GM12892 (cell line): ENCODE measurements at regions not wholly inside any gene's neighbourhood (a gene's known extent, or its start where the extent isn't known, plus 50 kb on each side); places are given as distances from the start of the nearest gene placed in this dataset.

ENCODE experiments used
- POLR2A ChIP-seq: IDR thresholded peaks from 2 replicates; pipeline ENCODE4 v1.6.1; 2011; ENCODE audit warnings: low read depth, low read length, control low read depth
- POLR2AphosphoS5 ChIP-seq: IDR thresholded peaks from 2 replicates; pipeline ENCODE4 v1.6.1; 2011; ENCODE audit warnings: low read depth, low read length, control low read depth

GRCh38 chr6:19550380-19550779 lies 286.8 kb upstream of the ID4 start:
- TF ChIP-seq POLR2AphosphoS5 (no peak), POLR2A (no peak)
